H9 (cell line): ENCODE measurements at regions not wholly inside any gene's neighbourhood (a gene's known extent, or its start where the extent isn't known, plus 50 kb on each side); places are given as distances from the start of the nearest gene placed in this dataset.

Source experiments
- DNase-seq: peaks from one replicate; pipeline ENCODE4 v3.0.0-alpha.2; 2017
- H2AFZ ChIP-seq: one replicate; pipeline ENCODE4 v1.6.1; 2013; ENCODE audit warnings: mild to moderate bottlenecking, low read length, control low read depth, moderate library complexity
- H2AK5ac ChIP-seq: 2 replicates; pipeline ENCODE4 v1.6.1; 2013; ENCODE audit warnings: low read length, control low read depth, mixed read lengths; ENCODE audit not compliant: insufficient read length
- H2BK120ac ChIP-seq: one replicate; pipeline ENCODE4 v1.6.1; 2013; ENCODE audit warnings: low read depth, mild to moderate bottlenecking, low read length, control low read depth, inconsistent platforms; ENCODE audit not compliant: poor library complexity, severe bottlenecking
- H2BK12ac ChIP-seq: 2 replicates; pipeline ENCODE4 v1.6.1; 2013; ENCODE audit warnings: low read length, control low read depth, mixed read lengths, low read depth; ENCODE audit not compliant: insufficient read length
- H2BK15ac ChIP-seq: 2 replicates; pipeline ENCODE4 v1.6.1; 2013; ENCODE audit warnings: low read depth, low read length, control low read depth
- H2BK20ac ChIP-seq: one replicate; pipeline ENCODE4 v1.6.1; 2013; ENCODE audit warnings: low read depth, mild to moderate bottlenecking, low read length, control low read depth, inconsistent platforms; ENCODE audit not compliant: poor library complexity, severe bottlenecking
- H2BK5ac ChIP-seq: 2 replicates; pipeline ENCODE4 v1.6.1; 2013; ENCODE audit warnings: low read length, control low read depth, mixed read lengths; ENCODE audit not compliant: insufficient read length
- H3K14ac ChIP-seq: 2 replicates; pipeline ENCODE4 v1.6.1; 2013; ENCODE audit warnings: low read length, control low read depth; ENCODE audit not compliant: insufficient read depth
- H3K18ac ChIP-seq: 2 replicates; pipeline ENCODE4 v1.6.1; 2013; ENCODE audit warnings: low read depth, mild to moderate bottlenecking, mixed read lengths, low read length, control low read depth; ENCODE audit not compliant: insufficient read length
- H3K23ac ChIP-seq: 2 replicates; pipeline ENCODE4 v1.6.1; 2013; ENCODE audit warnings: low read length, control low read depth, mixed read lengths, low read depth; ENCODE audit not compliant: insufficient read length
- H3K23me2 ChIP-seq: 2 replicates; pipeline ENCODE4 v1.6.1; 2013; ENCODE audit warnings: low read depth, mild to moderate bottlenecking, mixed read lengths, low read length, control low read depth; ENCODE audit not compliant: insufficient read length, poor library complexity, severe bottlenecking
- H3K27ac ChIP-seq: 2 replicates; pipeline ENCODE4 v1.5.1; 2013; ENCODE audit warnings: low read length, control low read depth, mixed read lengths, low read depth; ENCODE audit not compliant: insufficient read length
- H3K27me3 ChIP-seq: 2 replicates; pipeline ENCODE4 v1.6.1; 2013; ENCODE audit warnings: low read length, control low read depth, inconsistent platforms; ENCODE audit not compliant: insufficient read depth
- H3K4ac ChIP-seq: 2 replicates; pipeline ENCODE4 v1.6.1; 2013; ENCODE audit warnings: low read depth, mild to moderate bottlenecking, control low read depth, inconsistent platforms, low read length, moderate library complexity
- H3K4me1 ChIP-seq: 2 replicates; pipeline ENCODE4 v1.6.1; 2013; ENCODE audit warnings: low read length, control low read depth, inconsistent platforms; ENCODE audit not compliant: insufficient read depth
- H3K4me2 ChIP-seq: 2 replicates; pipeline ENCODE4 v1.6.1; 2013; ENCODE audit warnings: low read length, control low read depth, mixed read lengths; ENCODE audit not compliant: insufficient read length, insufficient read depth
- H3K56ac ChIP-seq: 2 replicates; pipeline ENCODE4 v1.6.1; 2013; ENCODE audit warnings: low read depth, mild to moderate bottlenecking, mixed read lengths, low read length, control low read depth; ENCODE audit not compliant: insufficient read length
- H3K79me1 ChIP-seq: 2 replicates; pipeline ENCODE4 v1.6.1; 2013; ENCODE audit warnings: low read depth, mild to moderate bottlenecking, moderate library complexity, low read length, control low read depth, inconsistent platforms; ENCODE audit not compliant: insufficient read depth, poor library complexity, severe bottlenecking
- H3K79me2 ChIP-seq: 2 replicates; pipeline ENCODE4 v1.6.1; 2013; ENCODE audit warnings: low read length, control low read depth, inconsistent platforms; ENCODE audit not compliant: insufficient read depth
- H3K9ac ChIP-seq: 2 replicates; pipeline ENCODE4 v1.6.1; 2013; ENCODE audit warnings: low read length, control low read depth, mixed read lengths; ENCODE audit not compliant: insufficient read length; ENCODE audit errors: extremely low read depth
- H3K9me3 ChIP-seq: one replicate; pipeline ENCODE4 v1.6.1; 2013; ENCODE audit warnings: low read depth, low read length, inconsistent platforms; ENCODE audit not compliant: control insufficient read depth
- H3T11ph ChIP-seq: one replicate; pipeline ENCODE4 v1.6.1; 2013; ENCODE audit warnings: mild to moderate bottlenecking, low read length, control low read depth, inconsistent platforms
- H4K20me1 ChIP-seq: one replicate; pipeline ENCODE4 v1.6.1; 2013; ENCODE audit not compliant: control insufficient read depth, insufficient read length, insufficient read depth
- H4K5ac ChIP-seq: 2 replicates; pipeline ENCODE4 v1.6.1; 2013; ENCODE audit warnings: low read depth, mild to moderate bottlenecking, mixed read lengths, low read length, control low read depth; ENCODE audit not compliant: insufficient read length
- H4K8ac ChIP-seq: replicated peaks from 2 replicates; pipeline ENCODE4 v1.6.1; 2013; ENCODE audit warnings: low read length, control low read depth, mixed read lengths, low read depth; ENCODE audit not compliant: insufficient read length
- H4K91ac ChIP-seq: 2 replicates; pipeline ENCODE4 v1.6.1; 2013; ENCODE audit warnings: low read depth, mild to moderate bottlenecking, moderate library complexity, mixed read lengths, low read length, control low read depth; ENCODE audit not compliant: insufficient read length
- H3K27ac Mint-ChIP-seq, 3 experiments: 2 replicates in 2 of 3; 3 replicates in 1 of 3; pipeline ENCODE4 v1.8.0; 2020 to 2021; ENCODE audit warnings: mixed read lengths in 3 of 3, mild to moderate bottlenecking in 1 of 3, moderate library complexity in 1 of 3
- H3K27me3 Mint-ChIP-seq: 2 replicates; pipeline ENCODE4 v1.8.0; 2021; ENCODE audit warnings: low read depth, mild to moderate bottlenecking, moderate library complexity, mixed read lengths
- H3K36me3 Mint-ChIP-seq, 3 experiments: 2 replicates in 2 of 3; 3 replicates in 1 of 3; pipeline ENCODE4 v1.8.0; 2020 to 2021; ENCODE audit warnings: low read depth in 3 of 3, mixed read lengths in 3 of 3; ENCODE audit not compliant: insufficient read depth in 1 of 3
- H3K4me1 Mint-ChIP-seq, 2 experiments: 2 replicates each; pipeline ENCODE4 v1.8.0; 2020; ENCODE audit warnings: mixed read lengths in 2 of 2
- H3K4me3 Mint-ChIP-seq, 2 experiments: 2 replicates in 1 of 2; 3 replicates in 1 of 2; pipeline ENCODE4 v1.8.0; 2020 to 2021; ENCODE audit warnings: mild to moderate bottlenecking in 2 of 2, mixed read lengths in 2 of 2, moderate library complexity in 1 of 2
- H3K9me3 Mint-ChIP-seq, 2 experiments: 2 replicates in 1 of 2; 3 replicates in 1 of 2; pipeline ENCODE4 v1.8.0; 2020; ENCODE audit warnings: mild to moderate bottlenecking in 2 of 2, mixed read lengths in 2 of 2, moderate library complexity in 1 of 2
- WGBS: extraction: QIAGEN DNeasy Blood & Tissue Kit; methylation state at CpG from one replicate; pipeline ENCODE4 v1.1.7; 2013; ENCODE audit warnings: missing lambda C conversion rate, low lambda C conversion rate, mixed read lengths; ENCODE audit not compliant: insufficient read length; ENCODE audit errors: extremely low coverage; 5-methylcytosine and 5-hydroxymethylcytosine counted together
- TF ChIP-seq, protein P1 (sequence below): fragments of 200-600 bp; sonication (generic); conservative IDR thresholded peaks from 3 replicates; pipeline ENCODE4 v1.8.0; 2021; ENCODE audit warnings: antibody characterized with exemption, mild to moderate bottlenecking

DNA sequence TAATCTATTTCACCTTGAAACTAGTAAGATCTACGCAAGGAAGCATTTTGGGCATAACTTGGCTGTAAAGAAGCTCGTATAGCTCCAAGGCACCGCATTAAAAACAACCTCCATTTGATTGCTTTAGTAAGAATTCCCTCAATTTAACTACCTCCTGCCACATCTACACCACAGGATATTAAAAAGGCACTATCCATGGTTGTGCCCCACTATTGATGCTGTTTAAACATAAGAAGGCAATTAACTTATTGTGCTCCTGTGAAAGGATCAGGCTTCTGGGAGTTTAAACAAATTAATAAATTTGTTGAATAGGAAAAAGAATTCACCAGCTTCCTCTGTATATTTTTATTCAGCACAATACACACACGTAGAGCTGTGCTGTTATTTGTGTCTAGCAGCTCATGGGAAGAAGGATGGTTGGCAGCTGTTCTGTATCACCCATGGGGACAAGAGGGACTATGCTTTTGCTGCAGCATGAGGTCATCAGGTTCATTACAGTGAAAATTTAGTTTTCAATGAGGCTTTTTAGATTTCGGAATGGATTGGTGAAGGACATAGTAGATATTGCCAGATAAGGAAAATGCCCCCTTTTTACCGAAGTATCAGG lies 513.3 kb downstream of the HAO1 start:
- Histone ChIP-seq H3K27me3 (no peaks in the 10 kb centered on the region), H3K79me1 (no peaks in the 10 kb centered on the region), H2AFZ (no peak overlapping the region), H4K91ac (no peak overlapping the region), H2BK20ac (no peak overlapping the region), H3K27ac (no peak overlapping the region), H3K4me1 (no peaks in the 10 kb centered on the region), H3K18ac (no peak overlapping the region), H3K79me2 (no peaks in the 10 kb centered on the region), H2BK12ac (no peak overlapping the region), H4K20me1 (no peaks in the 10 kb centered on the region), H3K9ac (no peak overlapping the region), H3K23me2 (no peaks in the 10 kb centered on the region), H4K5ac (no peak overlapping the region), H2BK120ac (no peak overlapping the region), H3K56ac (no peak overlapping the region), H3K4me2 (no peak overlapping the region), H3K4ac (no peak overlapping the region), H2AK5ac (no peak overlapping the region), H3K9me3 (no peaks in the 10 kb centered on the region), H3K23ac (no peak overlapping the region), H2BK5ac (no peak overlapping the region), H3T11ph (no peak overlapping the region), H3K14ac (no peak overlapping the region), H4K8ac (no peak overlapping the region), H2BK15ac (no peak overlapping the region)
- no CpG with 5 or more reads among the region's 6 CpGs for WGBS
- Mint-ChIP-seq H3K4me3 (no peak overlapping the region), H3K4me1 (no peaks in the 10 kb centered on the region), H3K27me3 (no peaks in the 10 kb centered on the region; the same call in 1 of the 2 replicates), H3K36me3 (no peaks in the 10 kb centered on the region), H3K27ac (no peak overlapping the region), H3K9me3 (no peaks in the 10 kb centered on the region)
- no peak for DNase-seq
- TF ChIP-seq, protein P1, sequence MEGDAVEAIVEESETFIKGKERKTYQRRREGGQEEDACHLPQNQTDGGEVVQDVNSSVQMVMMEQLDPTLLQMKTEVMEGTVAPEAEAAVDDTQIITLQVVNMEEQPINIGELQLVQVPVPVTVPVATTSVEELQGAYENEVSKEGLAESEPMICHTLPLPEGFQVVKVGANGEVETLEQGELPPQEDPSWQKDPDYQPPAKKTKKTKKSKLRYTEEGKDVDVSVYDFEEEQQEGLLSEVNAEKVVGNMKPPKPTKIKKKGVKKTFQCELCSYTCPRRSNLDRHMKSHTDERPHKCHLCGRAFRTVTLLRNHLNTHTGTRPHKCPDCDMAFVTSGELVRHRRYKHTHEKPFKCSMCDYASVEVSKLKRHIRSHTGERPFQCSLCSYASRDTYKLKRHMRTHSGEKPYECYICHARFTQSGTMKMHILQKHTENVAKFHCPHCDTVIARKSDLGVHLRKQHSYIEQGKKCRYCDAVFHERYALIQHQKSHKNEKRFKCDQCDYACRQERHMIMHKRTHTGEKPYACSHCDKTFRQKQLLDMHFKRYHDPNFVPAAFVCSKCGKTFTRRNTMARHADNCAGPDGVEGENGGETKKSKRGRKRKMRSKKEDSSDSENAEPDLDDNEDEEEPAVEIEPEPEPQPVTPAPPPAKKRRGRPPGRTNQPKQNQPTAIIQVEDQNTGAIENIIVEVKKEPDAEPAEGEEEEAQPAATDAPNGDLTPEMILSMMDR: no peak
